Smooth muscle cell (in vitro differentiated cells): ENCODE measurements at regions not wholly inside any gene's neighbourhood (a gene's known extent, or its start where the extent isn't known, plus 50 kb on each side); places are given as distances from the start of the nearest gene placed in this dataset.

Source experiments
- DNase-seq: peaks from one replicate; lab custom pipeline; 2025; ENCODE audit not compliant: unreplicated experiment; lab: John Stamatoyannopoulos, UW
- H2AFZ ChIP-seq: fragments of 200-600 bp; sonication (generic); 2 replicates; pipeline ENCODE4 v1.6.0; 2016; ENCODE audit warnings: antibody characterized with exemption, low read depth, mild to moderate bottlenecking
- H3F3A ChIP-seq: fragments of 200-600 bp; sonication (generic); 2 replicates; pipeline ENCODE4 v1.6.0; 2017; ENCODE audit warnings: antibody characterized with exemption, low read depth
- H3K27ac ChIP-seq: fragments of 200-600 bp; sonication (generic); 2 replicates; pipeline ENCODE4 v1.5.1; 2016; ENCODE audit warnings: low read depth, mild to moderate bottlenecking
- H3K27me3 ChIP-seq: fragments of 200-600 bp; sonication (generic); 2 replicates; pipeline ENCODE4 v1.6.1; 2016; ENCODE audit warnings: low read depth, mild to moderate bottlenecking
- H3K36me3 ChIP-seq: fragments of 200-600 bp; sonication (generic); 2 replicates; pipeline ENCODE4 v1.5.1; 2016; ENCODE audit warnings: low read depth
- H3K4me1 ChIP-seq: fragments of 200-600 bp; sonication (generic); 2 replicates; pipeline ENCODE4 v1.5.1; 2016; ENCODE audit warnings: low read depth
- H3K4me2 ChIP-seq: fragments of 200-600 bp; sonication (generic); 2 replicates; pipeline ENCODE4 v1.6.0; 2016; ENCODE audit warnings: mild to moderate bottlenecking
- H3K4me3 ChIP-seq: fragments of 200-600 bp; sonication (generic); 2 replicates; pipeline ENCODE4 v1.5.1; 2016; ENCODE audit warnings: mild to moderate bottlenecking
- H3K79me2 ChIP-seq: fragments of 200-600 bp; sonication (generic); 2 replicates; pipeline ENCODE4 v1.6.0; 2016; ENCODE audit warnings: low read depth, mild to moderate bottlenecking
- H3K9ac ChIP-seq: fragments of 200-600 bp; sonication (generic); 2 replicates; pipeline ENCODE4 v1.6.0; 2016; ENCODE audit warnings: low read depth
- H3K9me3 ChIP-seq: fragments of 200-600 bp; sonication (generic); replicated peaks from 2 replicates; pipeline ENCODE4 v1.5.1; 2016; ENCODE audit warnings: low read depth
- H4K20me1 ChIP-seq: fragments of 200-600 bp; sonication (generic); 2 replicates; pipeline ENCODE4 v1.6.0; 2016; ENCODE audit warnings: low read depth
- CTCF ChIP-seq: fragments of 200-600 bp; sonication (generic); IDR thresholded peaks from 2 replicates; pipeline ENCODE4 v1.5.1; 2017; ENCODE audit warnings: borderline replicate concordance, mild to moderate bottlenecking, antibody characterized with exemption; ENCODE audit not compliant: insufficient read depth, poor library complexity, severe bottlenecking
- WGBS: methylation state at CpG from one replicate; pipeline ENCODE4 v1.1.7; 2016; ENCODE audit warnings: low lambda C conversion rate; 5-methylcytosine and 5-hydroxymethylcytosine counted together

- Histone ChIP-seq H3K36me3 (no peaks in the 10 kb centered on the region), H3K4me2 (no peak overlapping the region), H3K4me1 (no peaks in the 10 kb centered on the region), H3K79me2 (no peaks in the 10 kb centered on the region), H3K4me3 (no peak overlapping the region), H3K9me3 (no peaks in the 10 kb centered on the region), H3F3A (no peaks in the 10 kb centered on the region), H3K9ac (no peak overlapping the region), H3K27ac (no peak overlapping the region), H3K27me3 (no peaks in the 10 kb centered on the region), H4K20me1 (no peaks in the 10 kb centered on the region), H2AFZ (no peak overlapping the region)
- TF ChIP-seq CTCF: no peak
- no peak for DNase-seq
- WGBS: 67% methylated on average over 1 of the region's 1 CpG
These were observed 92.8 kb downstream of the ZIC4 start for GRCh38 chr3:147313513-147313912.

GRCh38 chr3:147312786-147313280, 93.5 kb downstream of the ZIC4 start:
- Histone ChIP-seq H3F3A (no peaks in the 10 kb centered on the region), H4K20me1 (no peaks in the 10 kb centered on the region), H3K4me3 (no peak overlapping the region), H3K27ac (no peak overlapping the region), H2AFZ (no peak overlapping the region), H3K4me2 (no peak overlapping the region), H3K27me3 (no peaks in the 10 kb centered on the region), H3K4me1 (no peaks in the 10 kb centered on the region), H3K9ac (no peak overlapping the region), H3K9me3 (no peaks in the 10 kb centered on the region), H3K79me2 (no peaks in the 10 kb centered on the region), H3K36me3 (no peaks in the 10 kb centered on the region)
- no peak for TF ChIP-seq CTCF
- 62% methylated on average over 2 of the region's 2 CpGs for WGBS
- no peak for DNase-seq

GRCh38 chr3:147311716-147312115, 94.6 kb downstream of the ZIC4 start:
- no peak overlapping the region for H3K9ac ChIP-seq
- no peak overlapping the region for H3K4me2 ChIP-seq
- no peak overlapping the region for H3K4me3 ChIP-seq
- H3K36me3 ChIP-seq: no peaks in the 10 kb centered on the region
- H2AFZ ChIP-seq: no peak overlapping the region
- no peaks in the 10 kb centered on the region for H3K4me1 ChIP-seq
- H3K27ac ChIP-seq: no peak overlapping the region
- TF ChIP-seq CTCF: no peak
- 78% methylated on average over 2 of the region's 2 CpGs for WGBS
- no peaks in the 10 kb centered on the region for H3K9me3 ChIP-seq
- no peak for DNase-seq
- no peaks in the 10 kb centered on the region for H3K27me3 ChIP-seq
- no peaks in the 10 kb centered on the region for H3F3A ChIP-seq
- H4K20me1 ChIP-seq: no peaks in the 10 kb centered on the region
- no peaks in the 10 kb centered on the region for H3K79me2 ChIP-seq

- no peak for DNase-seq
- H3K36me3 ChIP-seq: no peaks in the 10 kb centered on the region
- H2AFZ ChIP-seq: no peak overlapping the region
These were observed 100.7 kb downstream of the ZIC4 start for GRCh38 chr3:147305533-147306250.

More at GRCh38 chr3:147305533-147306250, 100.7 kb downstream of the ZIC4 start:
- Histone ChIP-seq H3K27me3 (no peaks in the 10 kb centered on the region), H3K9ac (no peak overlapping the region), H3K79me2 (no peaks in the 10 kb centered on the region), H3K9me3 (no peaks in the 10 kb centered on the region), H3K27ac (no peak overlapping the region), H3F3A (no peaks in the 10 kb centered on the region), H4K20me1 (no peaks in the 10 kb centered on the region), H3K4me1 (no peaks in the 10 kb centered on the region), H3K4me2 (no peak overlapping the region), H3K4me3 (no peak overlapping the region)
- no peak for TF ChIP-seq CTCF
